H9 (cell line): ENCODE measurements at regions not wholly inside any gene's neighbourhood (a gene's known extent, or its start where the extent isn't known, plus 50 kb on each side); places are given as distances from the start of the nearest gene placed in this dataset.

Experiments
- DNase-seq: peaks from one replicate; pipeline ENCODE4 v3.0.0-alpha.2; 2017
- H2AFZ ChIP-seq: one replicate; pipeline ENCODE4 v1.6.1; 2013; ENCODE audit warnings: mild to moderate bottlenecking, low read length, control low read depth, moderate library complexity
- H2AK5ac ChIP-seq: 2 replicates; pipeline ENCODE4 v1.6.1; 2013; ENCODE audit warnings: low read length, control low read depth, mixed read lengths; ENCODE audit not compliant: insufficient read length
- H2BK120ac ChIP-seq: one replicate; pipeline ENCODE4 v1.6.1; 2013; ENCODE audit warnings: low read depth, mild to moderate bottlenecking, low read length, control low read depth, inconsistent platforms; ENCODE audit not compliant: poor library complexity, severe bottlenecking
- H2BK12ac ChIP-seq: 2 replicates; pipeline ENCODE4 v1.6.1; 2013; ENCODE audit warnings: low read length, control low read depth, mixed read lengths, low read depth; ENCODE audit not compliant: insufficient read length
- H2BK15ac ChIP-seq: 2 replicates; pipeline ENCODE4 v1.6.1; 2013; ENCODE audit warnings: low read depth, low read length, control low read depth
- H2BK20ac ChIP-seq: one replicate; pipeline ENCODE4 v1.6.1; 2013; ENCODE audit warnings: low read depth, mild to moderate bottlenecking, low read length, control low read depth, inconsistent platforms; ENCODE audit not compliant: poor library complexity, severe bottlenecking
- H2BK5ac ChIP-seq: 2 replicates; pipeline ENCODE4 v1.6.1; 2013; ENCODE audit warnings: low read length, control low read depth, mixed read lengths; ENCODE audit not compliant: insufficient read length
- H3K14ac ChIP-seq: 2 replicates; pipeline ENCODE4 v1.6.1; 2013; ENCODE audit warnings: low read length, control low read depth; ENCODE audit not compliant: insufficient read depth
- H3K18ac ChIP-seq: 2 replicates; pipeline ENCODE4 v1.6.1; 2013; ENCODE audit warnings: low read depth, mild to moderate bottlenecking, mixed read lengths, low read length, control low read depth; ENCODE audit not compliant: insufficient read length
- H3K23ac ChIP-seq: 2 replicates; pipeline ENCODE4 v1.6.1; 2013; ENCODE audit warnings: low read length, control low read depth, mixed read lengths, low read depth; ENCODE audit not compliant: insufficient read length
- H3K23me2 ChIP-seq: 2 replicates; pipeline ENCODE4 v1.6.1; 2013; ENCODE audit warnings: low read depth, mild to moderate bottlenecking, mixed read lengths, low read length, control low read depth; ENCODE audit not compliant: insufficient read length, poor library complexity, severe bottlenecking
- H3K27ac ChIP-seq: 2 replicates; pipeline ENCODE4 v1.5.1; 2013; ENCODE audit warnings: low read length, control low read depth, mixed read lengths, low read depth; ENCODE audit not compliant: insufficient read length
- H3K27me3 ChIP-seq: 2 replicates; pipeline ENCODE4 v1.6.1; 2013; ENCODE audit warnings: low read length, control low read depth, inconsistent platforms; ENCODE audit not compliant: insufficient read depth
- H3K4ac ChIP-seq: 2 replicates; pipeline ENCODE4 v1.6.1; 2013; ENCODE audit warnings: low read depth, mild to moderate bottlenecking, control low read depth, inconsistent platforms, low read length, moderate library complexity
- H3K4me1 ChIP-seq: 2 replicates; pipeline ENCODE4 v1.6.1; 2013; ENCODE audit warnings: low read length, control low read depth, inconsistent platforms; ENCODE audit not compliant: insufficient read depth
- H3K4me2 ChIP-seq: 2 replicates; pipeline ENCODE4 v1.6.1; 2013; ENCODE audit warnings: low read length, control low read depth, mixed read lengths; ENCODE audit not compliant: insufficient read length, insufficient read depth
- H3K56ac ChIP-seq: 2 replicates; pipeline ENCODE4 v1.6.1; 2013; ENCODE audit warnings: low read depth, mild to moderate bottlenecking, mixed read lengths, low read length, control low read depth; ENCODE audit not compliant: insufficient read length
- H3K79me1 ChIP-seq: 2 replicates; pipeline ENCODE4 v1.6.1; 2013; ENCODE audit warnings: low read depth, mild to moderate bottlenecking, moderate library complexity, low read length, control low read depth, inconsistent platforms; ENCODE audit not compliant: insufficient read depth, poor library complexity, severe bottlenecking
- H3K79me2 ChIP-seq: 2 replicates; pipeline ENCODE4 v1.6.1; 2013; ENCODE audit warnings: low read length, control low read depth, inconsistent platforms; ENCODE audit not compliant: insufficient read depth
- H3K9ac ChIP-seq: 2 replicates; pipeline ENCODE4 v1.6.1; 2013; ENCODE audit warnings: low read length, control low read depth, mixed read lengths; ENCODE audit not compliant: insufficient read length; ENCODE audit errors: extremely low read depth
- H3K9me3 ChIP-seq: one replicate; pipeline ENCODE4 v1.6.1; 2013; ENCODE audit warnings: low read depth, low read length, inconsistent platforms; ENCODE audit not compliant: control insufficient read depth
- H3T11ph ChIP-seq: one replicate; pipeline ENCODE4 v1.6.1; 2013; ENCODE audit warnings: mild to moderate bottlenecking, low read length, control low read depth, inconsistent platforms
- H4K20me1 ChIP-seq: one replicate; pipeline ENCODE4 v1.6.1; 2013; ENCODE audit not compliant: control insufficient read depth, insufficient read length, insufficient read depth
- H4K5ac ChIP-seq: 2 replicates; pipeline ENCODE4 v1.6.1; 2013; ENCODE audit warnings: low read depth, mild to moderate bottlenecking, mixed read lengths, low read length, control low read depth; ENCODE audit not compliant: insufficient read length
- H4K8ac ChIP-seq: replicated peaks from 2 replicates; pipeline ENCODE4 v1.6.1; 2013; ENCODE audit warnings: low read length, control low read depth, mixed read lengths, low read depth; ENCODE audit not compliant: insufficient read length
- H4K91ac ChIP-seq: 2 replicates; pipeline ENCODE4 v1.6.1; 2013; ENCODE audit warnings: low read depth, mild to moderate bottlenecking, moderate library complexity, mixed read lengths, low read length, control low read depth; ENCODE audit not compliant: insufficient read length
- H3K27ac Mint-ChIP-seq, 3 experiments: 2 replicates in 2 of 3; 3 replicates in 1 of 3; pipeline ENCODE4 v1.8.0; 2020 to 2021; ENCODE audit warnings: mixed read lengths in 3 of 3, mild to moderate bottlenecking in 1 of 3, moderate library complexity in 1 of 3
- H3K27me3 Mint-ChIP-seq: 2 replicates; pipeline ENCODE4 v1.8.0; 2021; ENCODE audit warnings: low read depth, mild to moderate bottlenecking, moderate library complexity, mixed read lengths
- H3K36me3 Mint-ChIP-seq, 3 experiments: 2 replicates in 2 of 3; 3 replicates in 1 of 3; pipeline ENCODE4 v1.8.0; 2020 to 2021; ENCODE audit warnings: low read depth in 3 of 3, mixed read lengths in 3 of 3; ENCODE audit not compliant: insufficient read depth in 1 of 3
- H3K4me1 Mint-ChIP-seq, 2 experiments: 2 replicates each; pipeline ENCODE4 v1.8.0; 2020; ENCODE audit warnings: mixed read lengths in 2 of 2
- H3K4me3 Mint-ChIP-seq, 2 experiments: 2 replicates in 1 of 2; 3 replicates in 1 of 2; pipeline ENCODE4 v1.8.0; 2020 to 2021; ENCODE audit warnings: mild to moderate bottlenecking in 2 of 2, mixed read lengths in 2 of 2, moderate library complexity in 1 of 2
- H3K9me3 Mint-ChIP-seq, 2 experiments: 2 replicates in 1 of 2; 3 replicates in 1 of 2; pipeline ENCODE4 v1.8.0; 2020; ENCODE audit warnings: mild to moderate bottlenecking in 2 of 2, mixed read lengths in 2 of 2, moderate library complexity in 1 of 2
- CTCF ChIP-seq: fragments of 200-600 bp; sonication (generic); conservative IDR thresholded peaks from 3 replicates; pipeline ENCODE4 v1.8.0; 2021; ENCODE audit warnings: antibody characterized with exemption, mild to moderate bottlenecking
- WGBS: extraction: QIAGEN DNeasy Blood & Tissue Kit; methylation state at CpG from one replicate; pipeline ENCODE4 v1.1.7; 2013; ENCODE audit warnings: missing lambda C conversion rate, low lambda C conversion rate, mixed read lengths; ENCODE audit not compliant: insufficient read length; ENCODE audit errors: extremely low coverage; 5-methylcytosine and 5-hydroxymethylcytosine counted together

DNA sequence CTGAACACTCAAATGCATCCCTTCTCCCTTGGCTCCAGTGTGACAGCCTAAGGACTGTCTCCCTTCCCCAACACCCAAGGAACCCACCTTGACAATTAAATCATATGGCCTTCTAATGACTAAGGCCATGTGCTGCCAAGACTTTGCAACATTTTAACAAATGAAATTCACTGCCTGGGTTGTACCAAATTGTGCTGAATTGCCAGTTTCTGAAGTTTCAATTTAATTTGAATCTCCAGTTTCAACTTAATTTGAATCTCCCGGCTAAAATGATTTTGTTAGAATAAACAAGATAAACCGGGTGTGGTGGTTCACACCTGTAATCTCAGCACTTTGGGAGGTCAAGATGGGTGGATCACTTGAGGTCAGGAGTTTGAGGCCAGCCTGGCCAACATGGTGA is 72.4 kb upstream of the RAP2B start:
- Mint-ChIP-seq H3K36me3 (no peaks in the 10 kb centered on the region), H3K27me3 (peaks cover 1% of the 10 kb centered on the region; the same call in 1 of the 2 replicates), H3K4me1 (peaks cover 59% of the 10 kb centered on the region in 2 experiments), H3K9me3 (no peaks in the 10 kb centered on the region), H3K4me3 (no peak overlapping the region), H3K27ac (no peak overlapping the region)
- H3K79me2 ChIP-seq, result no peaks in the 10 kb centered on the region
- H3K27ac ChIP-seq, result no peak overlapping the region
- no peak overlapping the region for H3T11ph ChIP-seq
- no peak overlapping the region for H2BK20ac ChIP-seq
- no peak overlapping the region for H4K5ac ChIP-seq
- H2BK5ac ChIP-seq, result no peak overlapping the region
- H3K4ac ChIP-seq, result no peak overlapping the region
- H3K14ac ChIP-seq, result no peak overlapping the region
- H2BK15ac ChIP-seq, result no peak overlapping the region
- no peaks in the 10 kb centered on the region for H3K23me2 ChIP-seq
- H3K56ac ChIP-seq, result no peak overlapping the region
- peaks cover 6% of the 10 kb centered on the region; the same call in 1 of the 2 replicates for H3K4me1 ChIP-seq
- H2AK5ac ChIP-seq, result no peak overlapping the region
- H3K18ac ChIP-seq, result no peak overlapping the region
- H3K23ac ChIP-seq, result no peak overlapping the region
- no peak overlapping the region for H2AFZ ChIP-seq
- H3K79me1 ChIP-seq, result no peaks in the 10 kb centered on the region
- H4K20me1 ChIP-seq, result no peaks in the 10 kb centered on the region
- H3K27me3 ChIP-seq, result no peaks in the 10 kb centered on the region
- no CpG with 5 or more reads among the region's 2 CpGs for WGBS
- no peak for TF ChIP-seq CTCF
- H3K9me3 ChIP-seq, result no peaks in the 10 kb centered on the region
- no peak overlapping the region for H2BK12ac ChIP-seq
- no peak overlapping the region for H4K91ac ChIP-seq
- H4K8ac ChIP-seq, result no peak overlapping the region
- no peak overlapping the region for H3K9ac ChIP-seq
- no peak for DNase-seq
- H3K4me2 ChIP-seq, result no peak overlapping the region
- H2BK120ac ChIP-seq, result no peak overlapping the region
